Stimulated activated CD4-positive, alpha-beta T cell treated with anti-CD3 and anti-CD28 coated beads, Interleukin-15, amount 100 ng/mL, for 48 hours (primary cell): ENCODE measurements at regions not wholly inside any gene's neighbourhood (a gene's known extent, or its start where the extent isn't known, plus 50 kb on each side); places are given as distances from the start of the nearest gene placed in this dataset.

Source experiments
- DNase-seq, 2 donors: peaks; one replicate each; pipeline ENCODE4 v3.0.0-alpha.2; 2020; ENCODE audit warnings: low read depth in 2 of 2

- no peak for DNase-seq
Observed at GRCh38 chr2:120852200-120852815, 116.6 kb downstream of the GLI2 start.

GRCh38 chr2:120853306-120854013, 117.8 kb downstream of the GLI2 start:
- no peak for DNase-seq

GRCh38 chr2:120854014-120854620, 118.4 kb downstream of the GLI2 start:
- DNase-seq, result no peak

GRCh38 chr2:120854766-120855530, 119.3 kb downstream of the GLI2 start:
- DNase-seq, result no peak

GRCh38 chr2:120855855-120856405, 120.3 kb downstream of the GLI2 start:
- DNase-seq, result no peak

- no peak for DNase-seq
Observed at GRCh38 chr2:120856421-120856862, 120.8 kb downstream of the GLI2 start.

- no peak for DNase-seq
Observed at GRCh38 chr2:120857422-120857821, 121.8 kb downstream of the GLI2 start.

GRCh38 chr2:120857931-120858330, 122.3 kb downstream of the GLI2 start:
- DNase-seq, result no peak

GRCh38 chr2:120858361-120859106, 122.9 kb downstream of the GLI2 start:
- DNase-seq, result no peak

GRCh38 chr2:120859128-120859527, 123.5 kb downstream of the GLI2 start:
- DNase-seq, result no peak

GRCh38 chr2:120859814-120860578, 124.3 kb downstream of the GLI2 start:
- no peak for DNase-seq

- DNase-seq, result no peak
Observed at GRCh38 chr2:120860579-120860922, 124.9 kb downstream of the GLI2 start.

- no peak for DNase-seq
Observed at GRCh38 chr2:120861191-120861575, 125.5 kb downstream of the GLI2 start.

GRCh38 chr2:120861576-120862191, 126.0 kb downstream of the GLI2 start:
- no peak for DNase-seq

- DNase-seq, result no peak
Observed at GRCh38 chr2:120862201-120863060, 126.8 kb downstream of the GLI2 start.

GRCh38 chr2:120863146-120863545, 127.5 kb downstream of the GLI2 start:
- DNase-seq, result no peak

- no peak for DNase-seq
Observed at GRCh38 chr2:120863661-120864320, 128.1 kb downstream of the GLI2 start.

- no peak for DNase-seq
Observed at GRCh38 chr2:120864981-120865380, 129.3 kb downstream of the GLI2 start.

GRCh38 chr2:120865656-120866055, 130.0 kb downstream of the GLI2 start:
- no peak for DNase-seq
